HUES48 (cell line): ENCODE measurements at regions not wholly inside any gene's neighbourhood (a gene's known extent, or its start where the extent isn't known, plus 50 kb on each side); places are given as distances from the start of the nearest gene placed in this dataset.

Experiments
- H3K27ac ChIP-seq: one replicate; pipeline ENCODE4 v1.7.0; 2013; ENCODE audit warnings: low read depth, low read length, inconsistent platforms
- H3K27me3 ChIP-seq: 2 replicates; pipeline ENCODE4 v1.6.1; 2013; ENCODE audit warnings: mild to moderate bottlenecking, low read length; ENCODE audit not compliant: control insufficient read depth, insufficient read depth
- H3K36me3 ChIP-seq: 2 replicates; pipeline ENCODE4 v1.6.1; 2013; ENCODE audit warnings: low read length; ENCODE audit not compliant: control insufficient read depth, insufficient read depth
- H3K4me1 ChIP-seq: 2 replicates; pipeline ENCODE4 v1.6.1; 2013; ENCODE audit warnings: mild to moderate bottlenecking, low read length; ENCODE audit not compliant: control insufficient read depth, insufficient read depth
- H3K4me3 ChIP-seq: 2 replicates; pipeline ENCODE4 v1.5.1; 2013; ENCODE audit warnings: mild to moderate bottlenecking, low read depth, low read length
- H3K9ac ChIP-seq: 2 replicates; pipeline ENCODE4 v1.6.1; 2013; ENCODE audit warnings: mild to moderate bottlenecking, low read depth, low read length, moderate library complexity
- H3K9me3 ChIP-seq: 2 replicates; pipeline ENCODE4 v1.6.1; 2013; ENCODE audit warnings: low read length; ENCODE audit not compliant: control insufficient read depth, insufficient read depth

- Histone ChIP-seq H3K9ac (no peak overlapping the region), H3K4me1 (no peaks in the 10 kb centered on the region), H3K27me3 (no peaks in the 10 kb centered on the region), H3K9me3 (no peaks in the 10 kb centered on the region), H3K4me3 (no peak overlapping the region), H3K27ac (no peak overlapping the region), H3K36me3 (no peaks in the 10 kb centered on the region)
Measured at GRCh38 chr2:106685180-106685897, 198.2 kb downstream of the CD8B2 start.

GRCh38 chr2:106686814-106687213 is 199.2 kb downstream of the ST6GAL2 start:
- Histone ChIP-seq H3K4me1 (no peaks in the 10 kb centered on the region), H3K27me3 (no peaks in the 10 kb centered on the region), H3K9me3 (no peaks in the 10 kb centered on the region), H3K4me3 (no peak overlapping the region), H3K9ac (no peak overlapping the region), H3K36me3 (no peaks in the 10 kb centered on the region), H3K27ac (no peak overlapping the region)

- H3K27me3 ChIP-seq = no peaks in the 10 kb centered on the region
- no peak overlapping the region for H3K9ac ChIP-seq
Measured at GRCh38 chr2:106694964-106695470, 190.9 kb downstream of the ST6GAL2 start.

GRCh38 chr2:106695919-106696318 is 190.0 kb downstream of the ST6GAL2 start:
- Histone ChIP-seq H3K9me3 (no peaks in the 10 kb centered on the region), H3K27ac (no peak overlapping the region), H3K27me3 (no peaks in the 10 kb centered on the region), H3K4me3 (no peak overlapping the region), H3K4me1 (no peaks in the 10 kb centered on the region), H3K9ac (no peak overlapping the region), H3K36me3 (no peaks in the 10 kb centered on the region)

More at GRCh38 chr2:106694964-106695470, 190.9 kb downstream of the ST6GAL2 start:
- no peaks in the 10 kb centered on the region for H3K9me3 ChIP-seq
- no peaks in the 10 kb centered on the region for H3K4me1 ChIP-seq
- no peak overlapping the region for H3K4me3 ChIP-seq
- no peaks in the 10 kb centered on the region for H3K36me3 ChIP-seq
- H3K27ac ChIP-seq = no peak overlapping the region

- Histone ChIP-seq H3K9ac (no peak overlapping the region), H3K9me3 (no peaks in the 10 kb centered on the region), H3K36me3 (no peaks in the 10 kb centered on the region), H3K27ac (no peak overlapping the region), H3K4me3 (no peak overlapping the region), H3K4me1 (no peaks in the 10 kb centered on the region), H3K27me3 (no peaks in the 10 kb centered on the region)
Measured at GRCh38 chr2:106700616-106701015, 185.4 kb downstream of the ST6GAL2 start.

GRCh38 chr2:106701203-106702022 is 184.6 kb downstream of the ST6GAL2 start:
- H3K36me3 ChIP-seq = no peaks in the 10 kb centered on the region
- no peaks in the 10 kb centered on the region for H3K4me1 ChIP-seq
- H3K9me3 ChIP-seq = no peaks in the 10 kb centered on the region
- no peak overlapping the region for H3K27ac ChIP-seq
- no peak overlapping the region for H3K4me3 ChIP-seq
- H3K27me3 ChIP-seq = no peaks in the 10 kb centered on the region
- no peak overlapping the region for H3K9ac ChIP-seq

- no peak overlapping the region for H3K4me3 ChIP-seq
- H3K4me1 ChIP-seq = no peaks in the 10 kb centered on the region
- H3K36me3 ChIP-seq = no peaks in the 10 kb centered on the region
- H3K27me3 ChIP-seq = no peaks in the 10 kb centered on the region
- H3K9me3 ChIP-seq = no peaks in the 10 kb centered on the region
- H3K9ac ChIP-seq = no peak overlapping the region
- H3K27ac ChIP-seq = no peak overlapping the region
Measured at GRCh38 chr2:106703161-106703560, 182.8 kb downstream of the ST6GAL2 start.

- no peak overlapping the region for H3K4me3 ChIP-seq
- H3K9ac ChIP-seq = no peak overlapping the region
- no peaks in the 10 kb centered on the region for H3K27me3 ChIP-seq
- H3K4me1 ChIP-seq = no peaks in the 10 kb centered on the region
- no peaks in the 10 kb centered on the region for H3K36me3 ChIP-seq
- no peaks in the 10 kb centered on the region for H3K9me3 ChIP-seq
- H3K27ac ChIP-seq = no peak overlapping the region
Measured at GRCh38 chr2:106704798-106705197, 181.2 kb downstream of the ST6GAL2 start.

GRCh38 chr2:106705877-106706276 is 180.1 kb downstream of the ST6GAL2 start:
- H3K27me3 ChIP-seq = no peaks in the 10 kb centered on the region
- no peak overlapping the region for H3K27ac ChIP-seq
- no peaks in the 10 kb centered on the region for H3K4me1 ChIP-seq
- H3K9me3 ChIP-seq = peaks cover 4% of the 10 kb centered on the region; the same call in 1 of the 2 replicates
- no peaks in the 10 kb centered on the region for H3K36me3 ChIP-seq
- H3K4me3 ChIP-seq = no peak overlapping the region
- H3K9ac ChIP-seq = no peak overlapping the region

GRCh38 chr2:106706283-106706682 is 179.7 kb downstream of the ST6GAL2 start:
- no peak overlapping the region for H3K9ac ChIP-seq
- H3K27me3 ChIP-seq = no peaks in the 10 kb centered on the region
- H3K27ac ChIP-seq = no peak overlapping the region
- H3K36me3 ChIP-seq = no peaks in the 10 kb centered on the region
- H3K4me3 ChIP-seq = no peak overlapping the region
- no peaks in the 10 kb centered on the region for H3K4me1 ChIP-seq
- H3K9me3 ChIP-seq = peaks cover 7% of the 10 kb centered on the region

- Histone ChIP-seq H3K27ac (no peak overlapping the region), H3K4me3 (no peak overlapping the region), H3K4me1 (no peaks in the 10 kb centered on the region), H3K9ac (no peak overlapping the region), H3K36me3 (no peaks in the 10 kb centered on the region), H3K27me3 (no peaks in the 10 kb centered on the region), H3K9me3 (peaks cover 20% of the 10 kb centered on the region)
Measured at GRCh38 chr2:106708209-106708608, 177.8 kb downstream of the ST6GAL2 start.
